Erythroblast (primary cell): ENCODE measurements at regions not wholly inside any gene's neighbourhood (a gene's known extent, or its start where the extent isn't known, plus 50 kb on each side); places are given as distances from the start of the nearest gene placed in this dataset.
A peak's percentile ranks its signal among the peaks of the same experiment; 100 is the strongest.

ENCODE experiments used
- DNase-seq, 2 experiments: peaks; one replicate each; lab custom pipeline; 2025; lab: John Stamatoyannopoulos, UW
- GATA1 ChIP-seq: IDR thresholded peaks from 2 replicates; pipeline ENCODE4 v1.6.1; 2011; ENCODE audit warnings: low read depth, mild to moderate bottlenecking, control low read depth, low read length, moderate library complexity
- POLR2A ChIP-seq: IDR thresholded peaks from 2 replicates; pipeline ENCODE4 v1.6.1; 2011; ENCODE audit warnings: mild to moderate bottlenecking, low read length

DNA sequence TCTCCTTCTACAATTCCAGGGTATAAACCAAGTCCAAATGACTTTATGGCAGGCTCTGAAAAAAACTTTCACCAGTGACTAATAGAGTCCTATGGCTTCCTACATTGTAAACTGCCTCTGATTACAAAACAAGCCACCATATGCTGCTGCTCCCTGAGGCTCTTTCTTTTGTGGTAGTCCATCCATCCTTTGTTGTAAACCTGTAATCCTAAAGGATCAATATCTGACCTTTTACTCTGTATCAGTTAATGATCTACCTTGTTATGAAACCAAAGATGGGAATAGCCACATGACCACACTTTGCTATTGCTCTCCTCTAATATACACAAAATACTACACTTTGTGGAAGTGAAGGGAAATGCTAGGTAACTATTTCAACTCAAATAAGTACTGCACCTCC is 434.7 kb upstream of the AGTR1 start:
- TF ChIP-seq GATA1 (no peak), POLR2A (no peak)
- no peak for DNase-seq

DNA sequence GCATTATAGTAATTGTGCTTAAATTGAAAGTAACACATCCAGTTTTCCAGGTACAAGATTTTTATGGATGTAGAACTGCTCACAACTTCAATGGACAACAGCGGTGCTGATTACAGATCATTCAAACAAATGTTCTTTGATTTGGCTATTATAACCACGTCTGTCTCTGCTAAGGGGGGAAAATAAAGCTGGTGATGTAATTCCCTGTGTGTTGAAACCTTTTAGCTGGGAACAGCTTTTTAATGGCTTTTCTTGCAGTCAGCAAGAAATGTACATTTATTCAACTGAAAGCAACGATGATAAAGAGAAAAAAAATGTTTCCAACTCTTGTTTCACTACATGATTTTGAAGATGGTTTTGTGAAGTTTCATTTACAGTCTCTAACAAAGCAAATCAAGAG is 431.9 kb upstream of the AGTR1 start:
- no peak for TF ChIP-seq POLR2A
- TF ChIP-seq GATA1: no peak
- DNase-seq: no peak

DNA sequence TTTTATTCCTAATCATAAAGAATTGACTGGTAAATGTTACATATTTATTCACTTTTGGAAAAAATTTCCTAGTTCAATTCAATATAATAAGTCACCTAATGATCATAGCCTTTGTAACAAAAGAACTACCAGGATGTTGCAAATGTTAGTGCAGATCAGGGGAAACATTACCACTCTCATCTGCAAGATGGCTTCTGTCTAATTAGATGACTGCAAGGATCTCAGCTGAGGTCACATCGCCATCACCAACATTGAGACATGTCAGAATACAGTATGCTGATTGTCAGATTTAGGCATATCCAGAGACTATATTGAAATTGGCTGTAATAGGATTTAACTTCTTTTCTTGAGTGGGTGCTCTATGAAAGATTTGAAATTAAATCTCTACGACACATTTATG is 431.4 kb upstream of the AGTR1 start:
- TF ChIP-seq GATA1 (no peak), POLR2A (no peak)
- DNase-seq: no peak

DNA sequence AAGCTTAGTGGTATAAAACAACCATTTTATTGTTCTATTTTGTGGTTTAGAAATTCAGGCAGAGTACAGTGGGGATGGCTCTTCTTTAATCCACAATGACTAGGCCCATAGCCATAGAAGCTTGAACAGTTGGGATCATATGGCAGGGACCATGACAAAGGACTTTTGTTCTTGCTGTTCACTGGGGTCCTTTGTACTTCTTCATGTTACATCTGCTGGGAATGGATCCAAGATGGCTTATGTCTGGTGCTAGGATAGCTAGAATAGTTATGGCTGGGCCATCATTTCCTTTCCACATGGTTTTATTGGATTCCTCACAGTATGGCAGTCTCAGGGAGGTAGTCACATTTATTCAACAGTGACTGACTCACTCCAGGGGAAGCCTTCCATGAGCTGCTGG is 427.9 kb upstream of the AGTR1 start:
- no peak for DNase-seq
- TF ChIP-seq GATA1 (no peak), POLR2A (no peak)

DNA sequence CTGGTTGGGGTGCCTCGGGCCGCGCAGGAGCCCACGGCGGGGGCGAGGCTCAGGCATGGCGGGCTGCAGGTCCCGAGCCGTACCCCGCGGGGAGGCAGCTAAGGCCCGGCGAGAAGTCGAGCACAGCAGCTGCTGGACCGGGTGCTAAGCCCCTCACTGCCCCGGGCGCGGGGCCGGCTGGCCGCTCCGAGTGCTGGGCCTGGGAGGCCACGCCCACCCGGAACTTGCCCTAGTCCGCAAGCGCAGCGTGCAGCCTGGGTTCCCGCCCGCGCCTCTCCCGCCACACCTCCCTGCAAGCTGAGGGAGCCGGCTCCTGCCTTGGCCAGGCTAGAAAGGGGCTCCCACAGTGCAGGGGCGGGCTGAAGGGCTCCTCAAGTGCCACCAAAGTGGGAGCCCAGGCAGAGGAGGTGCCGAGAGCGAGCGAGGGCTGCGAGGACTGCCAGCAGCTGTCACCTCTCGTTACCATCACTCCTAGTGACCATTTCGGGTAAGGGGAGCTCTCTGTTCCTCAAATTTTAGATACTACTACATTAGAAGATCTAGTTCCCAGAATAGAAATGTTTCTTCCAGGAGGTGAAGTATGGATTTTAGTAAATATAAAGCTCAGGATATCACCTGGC is 417.0 kb upstream of the AGTR1 start:
- TF ChIP-seq GATA1 (no peak), POLR2A (no peak)
- no peak for DNase-seq

DNA sequence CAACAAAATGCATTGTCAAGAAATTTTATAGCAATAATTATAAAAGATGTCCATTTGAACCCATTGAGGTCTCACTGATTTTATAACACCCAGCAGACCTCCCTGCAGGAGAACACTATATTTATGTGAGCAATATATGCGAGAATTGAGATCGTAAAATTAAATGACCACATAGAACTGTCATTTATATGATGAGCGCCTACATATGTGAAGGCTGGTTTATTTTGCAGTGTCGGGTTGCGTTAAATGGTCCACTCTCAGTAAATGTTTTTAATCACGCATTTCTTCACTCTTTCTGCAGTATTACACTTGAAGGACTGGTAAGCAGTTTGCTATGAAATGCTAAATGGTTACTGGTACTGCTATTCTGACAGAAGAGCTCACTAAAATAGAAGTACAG is 408.5 kb upstream of the AGTR1 start:
- TF ChIP-seq GATA1: no peak
- no peak for TF ChIP-seq POLR2A
- no peak for DNase-seq

DNA sequence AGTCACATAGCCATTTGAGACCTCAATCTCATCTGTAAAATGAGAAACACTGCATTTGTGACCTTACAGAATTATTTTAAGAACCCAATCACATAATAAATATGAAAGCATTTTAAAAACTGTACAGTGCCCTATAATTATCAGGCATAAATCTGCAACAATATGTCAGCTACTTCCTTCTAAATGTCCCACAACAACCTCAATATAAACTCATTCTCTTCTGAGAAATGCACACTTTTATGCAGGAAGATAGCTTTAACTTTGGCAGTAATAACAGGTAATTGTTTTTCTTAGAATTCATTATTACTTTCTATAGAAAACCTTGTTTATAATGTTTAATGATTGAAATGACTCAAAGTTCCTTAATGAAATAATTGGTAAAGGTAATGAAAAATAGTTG is 400.7 kb upstream of the AGTR1 start:
- TF ChIP-seq GATA1 (no peak), POLR2A (no peak)
- DNase-seq: no peak

DNA sequence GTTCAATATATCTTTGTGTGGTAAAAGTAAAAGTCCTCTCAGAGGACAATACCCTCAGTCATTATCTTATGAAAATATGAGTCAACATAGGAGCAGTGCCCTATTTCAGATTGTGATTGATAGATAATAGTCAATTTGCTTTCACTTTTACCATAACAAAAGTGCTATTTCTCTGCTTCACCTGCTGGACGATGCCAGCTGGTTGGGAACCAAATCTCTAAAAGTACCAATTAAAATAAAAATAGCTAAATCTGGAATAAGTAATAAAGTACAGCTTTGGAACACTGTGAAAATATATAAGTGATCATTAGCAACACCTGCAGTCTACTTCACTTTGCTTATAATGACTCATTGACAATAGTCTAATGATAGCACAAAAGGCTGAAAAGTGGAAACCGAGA is 390.3 kb upstream of the AGTR1 start:
- no peak for TF ChIP-seq POLR2A
- TF ChIP-seq GATA1: no peak
- no peak for DNase-seq

DNA sequence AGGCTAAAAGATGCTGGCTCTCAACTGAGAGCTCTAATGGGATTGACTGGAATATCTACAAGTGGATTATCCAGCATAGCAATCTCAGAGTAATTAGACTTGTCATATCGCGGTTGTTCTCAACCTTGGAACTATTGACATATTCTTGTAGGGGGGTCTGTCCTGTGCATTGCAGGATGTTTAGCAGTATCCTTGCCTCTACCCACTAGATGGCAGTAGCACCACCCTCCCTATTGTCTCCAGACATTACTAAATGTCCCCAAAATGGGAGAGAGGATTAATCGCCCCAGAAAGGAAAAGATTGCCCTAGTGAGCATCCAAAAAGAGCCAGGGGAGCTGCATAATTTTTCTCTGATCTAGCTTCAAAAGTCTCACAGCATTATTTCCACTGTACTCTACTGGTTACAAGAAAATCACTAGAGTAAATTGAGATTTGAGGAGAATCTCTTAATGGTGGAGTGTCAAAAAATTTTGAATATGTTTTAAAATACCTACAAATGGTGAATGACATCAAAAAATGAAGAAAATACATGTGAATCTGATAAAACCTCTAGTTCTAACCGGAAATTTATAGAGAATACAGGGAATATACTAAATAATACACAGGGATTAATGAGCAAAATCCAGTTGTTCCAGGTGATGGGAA is 388.2 kb upstream of the AGTR1 start:
- TF ChIP-seq GATA1: no peak
- no peak for TF ChIP-seq POLR2A
- peak; percentile 12 to 48 for DNase-seq

DNA sequence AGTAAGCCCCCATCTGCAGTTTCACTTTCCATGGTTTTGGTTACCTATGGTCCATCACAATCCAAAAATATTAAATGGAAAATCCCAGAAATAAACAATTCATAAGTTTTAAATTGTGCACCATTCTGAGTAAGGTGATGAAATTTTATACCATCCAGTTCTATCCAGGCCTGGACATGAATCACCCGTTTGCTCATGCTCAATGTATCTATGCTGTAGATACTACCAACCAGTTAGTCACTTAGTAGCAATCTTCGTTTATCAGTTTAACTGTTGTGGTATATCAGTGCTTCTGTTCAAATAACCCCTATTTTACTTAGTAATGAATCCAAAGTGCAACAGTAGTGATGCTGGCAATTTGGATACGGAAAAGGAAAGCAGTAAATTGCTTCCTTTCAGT is 381.9 kb upstream of the AGTR1 start:
- no peak for DNase-seq
- TF ChIP-seq POLR2A: no peak
- TF ChIP-seq GATA1: no peak

DNA sequence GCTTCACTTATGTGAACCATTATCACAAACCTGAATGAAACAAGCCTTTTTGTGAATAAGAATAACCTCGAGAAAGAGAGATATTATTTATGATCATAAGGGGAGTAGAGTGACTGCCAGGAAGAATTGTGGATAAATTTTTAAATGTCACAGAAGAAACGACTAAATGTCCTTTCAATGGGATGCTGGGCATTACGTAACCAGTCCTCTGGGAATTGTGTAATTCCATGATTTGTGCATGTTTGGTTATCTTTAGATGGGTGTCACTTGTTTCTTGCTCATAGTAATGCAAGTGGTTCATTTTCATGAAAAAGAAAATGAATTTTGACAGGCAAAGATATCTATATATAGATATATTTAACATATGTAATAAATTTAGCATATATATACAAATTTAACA is 379.5 kb upstream of the AGTR1 start:
- no peak for TF ChIP-seq POLR2A
- TF ChIP-seq GATA1: no peak

DNA sequence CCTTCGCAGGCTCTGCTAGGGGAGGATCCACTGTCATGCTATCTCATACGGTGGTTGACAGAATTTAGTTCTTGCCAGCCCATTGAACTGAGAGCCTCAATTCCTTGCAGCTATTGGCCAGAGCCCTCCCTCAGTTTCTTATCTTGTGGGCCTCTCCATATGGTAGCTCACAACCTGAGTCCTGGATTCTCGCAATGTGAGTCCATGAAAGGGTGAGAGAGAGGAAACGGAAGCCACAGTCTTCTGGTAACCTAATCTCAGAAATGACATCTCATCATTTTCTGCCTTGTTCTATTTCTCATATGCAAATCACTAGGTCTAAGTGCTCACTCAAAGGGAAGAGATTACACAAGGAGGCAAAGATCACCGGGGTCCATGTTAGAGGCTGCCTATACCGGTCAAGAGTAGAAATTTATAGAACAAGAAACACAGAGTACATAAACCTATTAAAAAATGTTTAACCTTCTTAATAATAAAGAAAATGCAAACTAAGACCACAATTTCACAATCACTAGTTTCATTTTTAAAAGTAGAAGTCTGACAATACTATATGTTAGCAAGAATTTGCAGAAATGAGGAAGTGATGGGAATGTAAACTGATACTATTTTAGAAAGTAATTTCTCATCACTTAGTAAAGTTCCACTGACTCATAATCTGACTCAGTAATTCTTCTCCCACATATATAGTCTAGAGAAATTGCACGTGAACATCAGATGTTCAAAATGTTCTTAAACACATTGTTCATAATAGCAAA is 378.4 kb upstream of the AGTR1 start:
- no peak for TF ChIP-seq POLR2A
- TF ChIP-seq GATA1: no peak
- DNase-seq: no peak

More for the DNA sequence above, 379.5 kb upstream of the AGTR1 start:
- DNase-seq: no peak

DNA sequence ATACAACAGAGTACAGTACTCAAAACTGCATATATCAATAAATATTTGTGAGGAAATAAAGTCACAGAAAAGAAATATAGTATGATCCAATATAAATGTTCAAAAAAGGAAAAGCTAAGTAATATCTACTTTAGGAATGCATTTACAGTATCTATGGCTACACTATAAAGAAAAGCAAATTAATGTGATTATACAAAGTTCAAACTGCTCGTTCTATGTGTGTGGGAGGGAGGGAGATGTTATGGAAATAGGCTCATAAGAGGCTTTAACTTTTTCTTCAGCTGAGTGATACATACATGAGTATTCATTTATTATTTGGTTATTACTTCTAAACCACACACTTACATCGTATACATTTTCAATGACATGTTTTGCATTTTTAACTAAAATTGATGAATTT is 377.7 kb upstream of the AGTR1 start:
- no peak for DNase-seq
- TF ChIP-seq POLR2A (no peak), GATA1 (no peak)
